HG02840 (cell line): ENCODE measurements at regions not wholly inside any gene's neighbourhood (a gene's known extent, or its start where the extent isn't known, plus 50 kb on each side); places are given as distances from the start of the nearest gene placed in this dataset.

Experiments used
- ATAC-seq: cut with Tn5 transposase; IDR thresholded peaks from one replicate; pipeline ENCODE4 v1.9.1; 2021; ENCODE audit warnings: mild to moderate bottlenecking, moderate library complexity, moderate number of reproducible peaks; ENCODE audit not compliant: unreplicated experiment, low FRiP score

DNA sequence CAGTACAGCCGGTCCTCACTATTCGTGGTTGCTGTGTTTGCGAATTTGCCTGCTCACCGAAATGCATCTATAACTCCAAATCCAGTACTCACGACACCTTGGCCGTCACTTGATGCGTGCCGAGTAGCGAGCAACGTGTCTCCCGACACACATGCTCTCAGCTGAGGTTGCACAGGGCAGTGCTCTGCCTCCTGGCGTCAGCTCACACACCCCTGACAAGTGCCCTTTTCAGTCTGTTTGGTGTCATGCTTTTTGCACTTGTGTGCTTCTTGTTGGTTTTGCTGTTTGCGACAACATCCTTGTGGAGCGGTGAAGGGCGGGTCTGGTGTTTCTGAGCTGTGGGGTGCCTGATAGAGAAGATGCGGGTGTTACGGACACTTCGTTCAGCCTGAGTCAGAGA, 110.4 kb upstream of the RFLNA start:
- no peak for ATAC-seq

DNA sequence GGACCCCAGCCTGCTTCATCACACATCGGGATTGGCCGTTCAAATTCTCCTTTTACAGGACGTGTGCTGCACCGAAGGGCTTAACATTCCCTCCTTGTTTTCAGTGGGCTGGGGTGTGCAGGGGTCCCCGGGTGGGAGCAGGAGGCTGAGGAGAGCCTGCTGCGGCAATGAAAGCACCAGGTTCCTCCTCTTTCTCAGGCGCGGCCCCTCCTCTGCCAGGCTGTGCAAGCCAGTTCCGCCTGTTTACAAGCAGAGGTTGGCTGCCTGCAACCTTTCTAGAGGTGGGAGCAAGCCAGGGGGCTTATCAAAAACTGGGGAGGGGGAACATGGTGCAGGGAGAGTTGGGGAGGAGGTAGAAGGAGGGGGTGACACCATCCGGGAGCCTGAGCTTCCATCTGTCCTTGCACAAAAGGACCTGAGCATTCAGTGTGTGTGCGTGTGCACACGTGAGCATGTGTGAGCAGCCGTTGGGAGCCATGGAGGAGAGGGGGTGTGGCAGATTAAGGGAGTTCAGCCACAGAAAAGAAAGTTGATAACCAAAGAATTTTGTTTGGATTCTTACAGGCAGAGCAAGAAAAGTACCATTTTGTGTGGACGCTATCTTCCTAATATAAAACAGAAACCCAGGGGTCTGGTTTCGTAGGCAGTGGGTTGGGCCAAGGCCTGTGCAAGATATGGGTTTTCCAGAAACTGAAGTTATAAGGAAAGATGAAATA, 108.8 kb upstream of the RFLNA start:
- ATAC-seq, result no peak

DNA sequence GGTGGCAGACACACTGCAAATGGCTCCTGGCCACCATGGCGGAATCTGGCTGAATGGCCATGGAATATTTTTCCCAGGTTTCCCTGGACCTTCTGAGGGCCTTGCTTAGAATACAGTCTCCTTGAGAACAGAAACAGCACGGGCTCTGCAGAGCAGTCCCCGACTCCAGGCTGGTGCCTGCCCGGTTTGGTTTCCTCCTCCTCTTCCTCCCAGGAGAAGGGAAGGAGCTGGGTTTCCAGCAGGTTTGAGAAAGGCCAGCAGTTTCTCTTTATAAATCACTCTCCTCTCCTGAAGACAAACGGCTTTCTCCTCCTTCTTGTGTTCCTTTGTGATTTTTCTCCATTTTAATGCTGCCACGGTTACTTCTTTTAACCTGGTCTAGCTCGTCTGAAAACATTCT, 106.8 kb upstream of the RFLNA start:
- no peak for ATAC-seq

DNA sequence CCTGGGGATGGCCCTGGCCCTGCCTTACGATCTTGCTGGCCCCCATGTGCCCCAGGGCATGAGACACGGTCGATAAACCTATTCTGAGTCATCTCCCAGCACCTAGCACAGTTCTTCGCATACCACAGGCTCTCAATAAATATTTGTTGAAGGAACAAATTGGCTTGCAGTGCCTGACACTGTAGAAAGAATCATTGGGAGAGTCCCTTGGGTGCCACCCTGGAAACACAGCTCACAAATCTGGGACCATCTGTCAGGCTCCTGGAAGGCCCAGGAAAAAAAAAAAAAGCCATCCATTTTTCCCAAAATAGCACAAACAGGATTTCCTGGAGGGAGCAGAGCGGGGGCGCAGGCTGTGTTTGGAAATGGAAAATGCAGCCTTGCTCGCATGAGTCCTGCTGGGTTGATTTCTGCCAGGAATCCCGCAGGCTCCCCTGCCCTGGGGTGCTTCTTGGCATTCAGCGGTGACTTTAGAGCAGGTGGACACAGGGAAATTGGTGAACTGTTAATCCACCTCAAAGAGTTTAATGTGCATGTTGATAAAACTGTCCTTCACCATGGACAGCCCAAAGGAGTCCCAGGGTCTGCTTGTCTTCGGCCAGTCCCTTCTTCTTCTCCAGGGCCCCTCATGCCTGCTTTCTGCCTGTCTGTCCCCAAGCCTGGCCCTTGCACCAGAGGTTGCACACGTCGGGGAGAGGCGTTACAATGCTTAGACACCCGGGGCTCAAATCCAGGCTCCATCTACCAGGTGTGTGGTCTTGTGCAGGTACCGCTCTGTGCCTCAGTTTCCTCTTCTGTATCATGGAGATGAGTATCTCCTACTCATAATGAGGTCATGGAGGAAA, 106.1 kb upstream of the RFLNA start:
- no peak for ATAC-seq

DNA sequence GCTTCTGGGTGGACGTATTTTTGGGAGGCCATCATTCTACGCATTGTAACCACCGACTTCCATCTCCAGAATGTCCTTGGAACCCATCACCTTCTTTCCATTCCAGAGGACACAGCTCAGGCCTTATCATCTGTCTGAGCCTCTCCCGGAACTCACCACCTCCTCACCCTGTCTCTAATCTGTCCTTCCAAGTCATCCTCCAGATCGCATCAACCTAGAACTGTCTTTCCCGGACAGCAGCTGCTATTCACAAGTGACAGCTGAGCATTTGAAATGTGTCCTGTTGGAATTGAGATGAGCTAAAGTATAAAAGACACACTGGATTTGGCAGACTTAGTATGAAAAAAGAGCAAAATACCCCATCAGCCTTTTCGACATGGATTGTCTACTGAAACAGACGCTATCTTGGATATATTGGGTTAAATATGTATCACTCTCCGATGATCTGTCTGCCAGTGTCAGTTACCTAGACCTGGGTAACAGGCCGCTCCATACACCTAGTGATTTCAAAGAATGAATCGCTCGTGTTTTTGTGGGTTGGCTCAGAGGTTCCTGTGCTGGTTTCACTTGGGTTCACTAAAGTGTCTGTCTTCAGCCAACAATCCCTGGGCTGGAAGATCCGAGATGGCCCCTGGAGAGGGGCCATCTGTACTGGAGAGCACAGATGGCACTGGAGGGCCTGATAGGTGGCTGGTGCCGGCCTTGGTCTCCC, 104.4 kb upstream of the RFLNA start:
- ATAC-seq, result no peak

DNA sequence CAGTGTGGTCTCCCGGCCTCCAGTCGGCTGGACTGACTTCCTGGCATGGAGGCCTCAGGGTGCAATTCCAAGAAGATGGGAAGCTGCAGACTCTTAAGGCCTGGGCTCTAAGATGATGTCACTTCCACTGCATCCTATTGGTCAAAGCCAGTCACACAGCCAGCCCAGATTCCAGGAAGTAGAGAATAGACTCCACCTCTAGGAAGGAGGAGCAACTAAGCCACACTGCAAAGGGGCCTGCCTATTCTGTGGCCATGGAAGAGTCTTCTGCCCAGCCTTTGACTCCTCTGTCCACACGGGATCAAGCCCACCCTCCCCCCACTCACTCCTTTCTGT, 103.9 kb upstream of the RFLNA start:
- ATAC-seq, result no peak

DNA sequence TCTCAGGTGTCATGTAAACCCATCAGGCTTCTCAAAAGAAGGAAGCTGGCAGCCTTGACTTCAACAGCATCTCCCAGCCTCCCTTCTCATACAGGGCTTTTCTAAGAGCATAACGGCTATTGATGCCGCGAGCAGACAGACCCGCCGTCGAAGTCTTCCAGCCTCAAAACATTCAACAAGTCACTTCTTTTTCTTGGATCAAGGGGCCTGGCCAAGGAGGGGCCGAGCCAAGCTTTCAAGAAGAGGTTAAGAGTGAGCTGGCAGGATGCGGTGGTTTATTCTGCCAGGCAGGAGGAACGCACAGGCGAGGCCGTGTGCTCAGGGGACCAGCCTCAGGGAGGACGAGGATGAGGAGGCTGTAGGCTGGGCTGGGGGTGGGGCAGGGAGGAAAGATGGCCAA, 102.9 kb upstream of the RFLNA start:
- ATAC-seq, result no peak

DNA sequence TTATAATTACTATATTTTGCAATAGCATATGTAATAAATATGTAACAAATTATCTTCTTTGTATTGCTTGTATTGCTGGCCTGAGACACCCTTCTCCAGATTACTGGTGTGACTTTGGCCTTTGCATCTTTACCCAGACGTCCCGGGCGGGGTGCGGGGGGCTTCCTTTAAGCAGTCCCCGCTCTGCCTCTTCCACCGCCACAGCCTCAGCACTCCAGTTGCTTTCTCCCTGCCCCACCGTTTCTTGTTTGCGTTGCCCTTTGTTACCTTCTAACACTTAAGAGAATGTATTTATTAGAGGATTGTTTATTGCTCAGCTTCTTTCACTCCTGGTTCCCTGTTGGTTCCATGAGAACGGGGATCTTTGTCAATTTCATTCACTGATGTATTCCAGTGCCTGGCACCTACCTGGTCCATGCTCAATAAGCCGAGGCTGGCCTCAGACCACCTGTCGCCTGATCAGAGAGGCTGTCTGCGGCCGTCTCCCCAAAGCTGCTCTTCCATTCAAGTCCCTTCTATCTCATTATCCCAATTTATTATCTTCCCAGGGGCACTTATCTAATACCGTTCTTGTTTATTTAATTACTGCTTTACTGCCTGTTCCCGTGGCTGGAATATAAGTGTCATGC, 100.5 kb upstream of the RFLNA start:
- ATAC-seq, result no peak

DNA sequence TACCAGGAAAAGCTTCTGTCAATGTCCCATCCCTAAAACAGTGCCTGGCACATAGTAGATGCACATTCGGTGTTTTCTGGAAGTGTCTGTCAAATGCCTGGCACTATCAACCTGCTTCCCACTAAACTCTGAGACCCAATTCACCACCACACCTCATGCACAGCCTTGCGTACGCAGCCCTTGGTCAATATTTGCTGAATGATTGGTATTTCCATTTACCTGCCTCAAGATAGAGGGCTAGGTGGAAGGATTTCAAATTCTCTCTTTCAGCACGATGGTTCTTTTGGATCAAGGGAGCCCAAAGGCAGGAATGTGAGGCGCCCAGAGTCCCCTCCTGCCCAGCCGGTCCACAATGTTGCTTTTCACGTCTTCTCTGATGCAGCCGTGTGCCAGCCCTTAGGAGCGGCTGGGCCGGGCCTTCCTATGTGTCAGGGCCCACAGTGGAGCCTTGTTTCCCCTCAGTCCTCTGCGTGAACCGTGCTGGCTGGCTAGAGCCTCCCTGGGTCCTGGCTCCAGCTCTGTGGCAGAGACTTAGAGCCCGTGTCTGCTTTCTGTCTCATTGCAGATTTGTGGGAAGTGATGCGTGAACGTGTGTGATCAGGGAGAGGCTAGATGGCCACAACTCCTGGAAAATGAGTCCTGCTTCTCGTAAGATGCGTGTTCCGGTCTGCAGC, 99.9 kb upstream of the RFLNA start:
- no peak for ATAC-seq

DNA sequence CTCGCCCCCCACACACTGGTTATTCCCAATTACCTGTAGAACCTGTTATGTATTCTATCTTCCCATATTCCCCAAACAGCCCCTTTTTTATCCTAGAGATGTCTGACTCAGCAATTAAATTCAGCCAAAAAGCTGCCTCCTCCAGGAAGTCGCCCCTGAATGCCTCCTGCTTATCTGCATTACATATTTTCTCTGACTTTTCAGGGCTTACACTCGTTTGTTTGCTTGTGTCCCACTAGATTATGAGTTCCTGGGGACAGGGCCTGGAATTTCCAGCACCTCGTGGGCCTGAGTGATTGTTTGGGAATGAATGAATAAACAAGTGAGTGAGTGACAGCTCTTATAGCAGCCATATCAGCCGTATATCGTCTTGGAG, 99.3 kb upstream of the RFLNA start:
- no peak for ATAC-seq

DNA sequence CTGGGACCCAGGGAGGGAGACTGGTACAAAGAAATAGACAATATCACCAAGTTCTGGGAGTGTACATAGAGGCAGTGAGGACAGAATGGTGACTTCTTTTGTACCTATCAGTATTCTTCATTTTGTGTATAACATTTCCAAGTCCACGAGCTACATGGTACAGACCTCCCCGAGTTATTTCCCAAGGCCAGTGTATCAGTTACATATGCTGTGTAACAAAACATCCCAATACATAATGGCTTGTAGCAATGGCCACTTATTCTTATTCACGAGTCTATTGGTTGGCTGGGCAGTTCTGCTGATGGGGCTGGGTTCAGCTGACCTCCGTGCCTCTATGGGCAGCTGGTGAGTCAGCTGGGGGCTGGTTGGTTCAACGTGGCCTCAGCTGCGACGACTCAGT, 98.7 kb upstream of the RFLNA start:
- ATAC-seq, result no peak

DNA sequence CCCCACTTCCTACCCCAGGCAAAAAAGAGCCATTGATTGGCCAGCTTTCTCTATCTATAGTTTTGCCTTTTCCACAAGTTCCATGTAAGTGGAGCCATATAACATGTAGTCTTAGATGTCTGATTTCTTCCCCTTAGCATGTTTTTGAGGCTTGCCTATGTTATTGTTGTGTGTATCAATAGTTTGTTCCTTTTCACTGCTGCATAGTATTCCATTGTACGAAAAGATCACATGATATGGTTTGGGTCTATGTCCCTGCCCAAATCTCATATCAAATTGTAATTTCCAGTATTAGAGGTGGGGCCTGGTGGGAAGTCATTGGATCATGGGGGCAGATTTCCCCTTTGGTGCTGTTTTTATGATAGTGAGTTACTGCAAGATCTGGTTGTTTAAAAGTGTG, 93.6 kb upstream of the RFLNA start:
- ATAC-seq, result no peak

DNA sequence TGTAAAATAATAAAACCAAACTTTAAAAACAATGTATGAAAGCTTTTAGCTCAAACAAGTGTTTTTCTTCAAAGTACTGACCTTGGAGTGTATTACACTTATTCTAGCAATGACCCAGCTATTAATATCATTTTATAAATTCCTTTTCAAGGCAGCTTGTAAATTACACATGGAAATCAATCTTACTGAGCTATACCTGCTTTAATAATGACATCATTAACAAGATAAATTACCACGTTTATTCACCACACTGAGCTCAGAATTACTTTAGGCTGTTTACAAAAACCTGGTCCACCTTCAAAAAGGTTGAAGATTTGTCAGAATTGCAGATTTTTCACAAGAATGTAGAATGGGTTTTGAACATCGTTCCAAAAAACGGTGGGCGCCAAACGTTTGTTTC, 91.7 kb upstream of the RFLNA start:
- no peak for ATAC-seq

DNA sequence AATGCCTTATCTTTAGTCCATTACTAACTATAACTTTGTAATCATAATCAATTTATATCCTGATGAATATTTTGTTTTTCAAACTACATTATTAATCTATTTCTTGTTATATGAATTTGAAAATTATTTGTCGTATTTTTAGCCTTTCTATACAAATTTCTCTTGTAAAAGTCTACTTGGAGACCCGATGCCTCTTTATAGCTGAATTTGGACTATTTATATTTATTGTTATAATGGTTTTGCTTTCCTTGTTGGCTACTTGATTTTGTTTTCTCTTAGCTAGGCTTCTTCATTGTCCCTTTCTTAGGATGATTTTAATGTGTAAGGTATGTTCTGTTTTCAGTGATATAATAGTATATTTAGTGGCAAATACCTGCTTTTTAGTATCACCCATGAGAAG, 89.5 kb upstream of the RFLNA start:
- no peak for ATAC-seq

DNA sequence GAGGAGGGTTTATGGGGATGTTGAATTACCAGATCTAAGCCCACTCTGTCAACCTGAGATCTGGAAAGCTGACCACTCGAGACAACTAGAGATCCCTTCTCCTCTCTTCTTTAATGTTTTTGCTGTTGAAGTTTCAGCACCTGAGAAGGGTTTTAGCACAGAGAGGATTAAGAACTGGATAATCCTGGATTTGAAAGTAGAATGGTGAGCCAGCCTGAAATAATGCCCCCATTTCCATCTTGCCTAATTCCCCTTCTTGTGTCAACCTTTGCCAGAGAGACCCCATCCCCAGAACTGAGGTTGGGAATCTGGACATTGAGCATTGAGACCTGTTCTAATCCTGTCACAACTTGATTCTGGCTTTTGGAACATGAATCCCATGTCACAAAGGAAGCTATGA, 87.8 kb upstream of the RFLNA start:
- no peak for ATAC-seq

DNA sequence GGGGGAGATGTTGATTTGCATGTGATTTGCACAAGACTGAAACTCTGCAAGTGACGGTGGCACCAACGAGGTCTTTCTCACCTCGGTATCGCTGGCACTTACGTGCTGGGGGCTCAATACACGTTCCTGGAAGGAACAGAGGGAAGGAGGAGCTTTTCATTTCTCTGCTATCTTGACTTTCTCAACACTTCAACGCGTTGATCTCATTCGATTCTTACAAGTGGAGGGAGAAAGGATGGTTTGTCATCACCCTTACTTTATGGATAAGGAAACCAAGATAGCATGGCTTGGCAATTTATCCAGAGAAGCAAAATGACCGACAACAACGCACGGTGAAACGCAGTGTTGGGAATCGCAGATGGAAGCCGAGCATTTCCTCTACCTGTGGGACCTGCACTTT, 87.3 kb upstream of the RFLNA start:
- no peak for ATAC-seq

DNA sequence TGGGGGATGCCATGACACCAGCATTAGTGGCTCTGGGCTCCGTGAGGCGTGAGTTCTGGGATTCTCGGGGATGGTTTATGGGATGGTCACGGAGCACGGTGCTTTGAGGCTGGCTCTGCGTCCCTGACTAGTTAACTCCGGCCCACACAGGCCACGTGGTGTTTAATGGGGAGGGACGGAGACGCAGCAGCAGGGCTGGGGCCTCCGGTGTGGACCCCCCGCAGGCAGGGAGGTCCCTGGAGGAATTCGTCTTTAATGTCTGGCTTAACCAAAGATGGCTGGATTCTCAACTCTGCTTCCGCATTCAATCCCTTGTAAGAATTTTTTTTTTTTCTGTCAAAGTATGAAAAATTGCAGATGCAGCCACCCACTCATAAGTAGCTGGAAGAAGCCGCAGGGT, 86.4 kb upstream of the RFLNA start:
- ATAC-seq, result no peak

DNA sequence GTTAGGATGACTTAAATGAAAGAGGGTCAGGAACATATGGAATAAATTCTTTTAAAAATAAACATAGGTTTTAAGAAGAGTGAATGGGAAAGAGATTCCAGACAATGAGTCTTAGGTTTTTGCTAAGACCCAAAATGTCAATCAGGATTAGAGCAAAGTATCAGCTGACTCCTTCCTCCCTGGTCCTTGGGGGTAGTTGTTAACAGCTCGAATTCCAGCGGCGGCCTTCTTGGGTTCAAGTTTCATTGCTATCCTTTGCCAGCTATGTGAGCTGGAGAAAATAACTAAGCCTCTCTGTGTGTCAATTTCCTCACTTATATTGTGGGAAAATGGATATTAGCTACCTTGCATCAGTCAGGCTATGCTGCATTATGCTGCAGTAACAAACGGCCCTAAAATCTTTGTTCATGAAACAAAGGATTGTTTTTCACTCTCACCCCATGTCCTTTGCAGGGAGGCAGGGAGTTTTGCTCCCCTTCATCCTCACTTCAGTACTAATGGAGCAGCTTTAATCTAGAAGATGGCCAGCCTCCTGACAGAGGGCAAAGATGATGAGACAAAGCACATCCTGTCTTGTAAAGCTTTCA, 83.8 kb upstream of the RFLNA start:
- no peak for ATAC-seq

DNA sequence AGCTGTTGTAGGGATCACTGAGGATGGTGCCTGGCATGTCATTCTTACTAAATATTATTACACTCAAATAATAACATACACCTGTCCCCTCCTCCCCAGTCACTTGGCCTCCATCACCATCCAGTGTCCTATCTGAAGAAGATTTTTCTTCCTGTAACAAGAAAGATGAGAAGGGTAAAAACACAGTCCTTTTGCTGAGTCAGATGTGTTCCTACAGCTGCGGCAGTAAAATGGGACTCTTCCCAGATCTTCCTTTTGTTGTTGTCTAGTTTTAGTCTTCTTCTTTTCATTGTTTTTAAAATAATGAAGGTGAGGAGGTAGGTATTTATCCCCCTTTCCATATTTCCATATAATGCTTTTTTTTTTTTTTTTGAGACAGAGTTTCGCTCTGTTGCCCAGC, 83.1 kb upstream of the RFLNA start:
- no peak for ATAC-seq

DNA sequence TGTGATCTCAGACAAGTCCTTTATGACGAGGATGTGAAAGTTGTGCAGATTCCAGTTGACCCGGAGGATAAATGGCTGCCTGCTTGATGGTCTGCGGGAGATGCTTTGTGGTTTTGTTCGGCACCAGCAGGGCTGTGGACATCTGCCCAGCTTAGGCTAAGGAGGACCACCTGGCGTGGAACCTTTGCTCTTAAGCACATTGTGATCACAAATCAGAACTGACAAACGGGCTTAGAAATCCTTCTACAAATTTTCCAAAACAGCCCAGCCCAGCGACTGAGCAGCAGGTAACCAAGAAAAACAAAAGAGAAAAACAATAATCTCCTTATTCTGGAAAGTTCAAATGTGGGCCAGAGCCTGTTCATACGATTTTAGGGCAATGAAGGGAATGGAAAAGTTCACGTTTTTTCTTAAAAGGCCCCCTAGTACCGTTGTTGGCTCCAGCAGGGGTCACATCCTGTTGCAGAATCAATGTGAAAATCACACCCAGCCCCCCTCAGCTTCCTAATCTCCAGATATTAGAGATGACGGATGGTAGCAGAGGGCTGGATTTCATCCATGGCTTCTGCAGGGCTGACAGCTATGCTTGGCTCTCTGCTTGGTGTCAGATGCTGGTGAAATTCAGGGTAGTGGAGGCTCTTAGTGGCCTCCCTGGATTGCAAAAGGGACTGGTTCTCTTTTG, 81.1 kb upstream of the RFLNA start:
- ATAC-seq, result no peak
